Activated CD8-positive, alpha-beta memory T cell treated with anti-CD3 and anti-CD28 coated beads, Interleukin-2, amount 50 U/mL, for 4 hours (primary cell): ENCODE measurements at regions not wholly inside any gene's neighbourhood (a gene's known extent, or its start where the extent isn't known, plus 50 kb on each side); places are given as distances from the start of the nearest gene placed in this dataset.

Experiments used
- DNase-seq: peaks from one replicate; pipeline ENCODE4 v3.0.0-alpha.2; 2020

- DNase-seq: no peak
These were observed 174.9 kb upstream of the RPL38 start for GRCh38 chr17:74028354-74029116.

DNA sequence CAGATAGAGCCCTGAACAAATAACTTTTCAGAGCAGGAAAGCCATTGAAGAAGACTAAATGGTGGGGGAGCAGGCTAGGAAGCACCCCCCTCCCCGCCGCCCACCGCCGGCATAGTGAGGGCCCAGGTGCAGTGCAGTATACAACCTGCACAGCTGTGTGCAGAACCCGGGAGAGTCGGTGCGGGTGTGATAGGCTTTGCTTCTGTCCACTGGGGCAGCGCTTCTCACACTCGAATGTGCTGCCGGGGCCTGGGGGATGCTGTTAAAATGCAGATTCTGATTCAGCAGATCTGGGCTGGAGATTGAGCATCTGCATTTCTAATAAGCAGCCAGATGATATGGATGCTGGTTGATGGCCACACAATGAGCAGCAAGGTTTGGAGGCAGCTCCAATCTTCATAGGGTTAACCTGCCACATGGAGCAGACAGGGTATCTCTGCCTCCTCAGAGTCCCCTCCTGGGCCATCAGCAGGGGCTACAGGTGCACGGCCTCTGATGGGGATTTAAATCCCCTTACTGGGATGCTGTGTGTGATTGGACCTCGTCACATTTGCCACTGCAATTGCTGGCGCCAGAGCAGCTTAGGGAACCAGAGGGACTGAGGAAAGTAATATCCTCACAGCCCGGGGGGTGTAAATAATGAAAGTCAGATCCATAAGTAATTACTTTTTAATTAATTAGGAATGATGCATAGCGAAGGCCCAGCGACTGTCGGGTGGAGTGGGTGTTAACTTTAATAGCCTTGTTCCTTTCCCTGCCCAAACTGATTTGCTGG, 172.0 kb upstream of the RPL38 start:
- no peak for DNase-seq

GRCh38 chr17:74032222-74032621, 171.3 kb upstream of the RPL38 start:
- no peak for DNase-seq

DNA sequence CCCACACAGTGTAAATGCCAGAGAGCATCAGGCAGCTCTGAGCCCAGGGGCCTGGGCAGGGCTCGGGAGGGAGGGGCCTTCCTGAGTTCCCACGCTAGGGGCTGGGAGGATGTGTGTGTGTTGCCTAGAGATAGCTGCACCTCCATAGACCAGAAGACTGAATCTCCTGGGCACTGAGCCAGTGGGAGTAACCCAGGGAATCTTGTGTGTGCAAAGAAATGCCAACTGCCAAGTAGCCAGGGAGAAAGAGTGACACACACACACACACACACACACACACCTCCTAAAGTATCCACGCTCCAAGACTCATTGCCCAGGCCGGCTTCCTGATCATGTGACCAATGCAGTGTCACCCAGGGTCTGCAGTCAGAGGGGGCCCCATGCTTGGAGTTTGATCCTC, 166.2 kb upstream of the RPL38 start:
- DNase-seq: no peak

- DNase-seq: no peak
These were observed 163.2 kb upstream of the RPL38 start for GRCh38 chr17:74040291-74040690.

DNA sequence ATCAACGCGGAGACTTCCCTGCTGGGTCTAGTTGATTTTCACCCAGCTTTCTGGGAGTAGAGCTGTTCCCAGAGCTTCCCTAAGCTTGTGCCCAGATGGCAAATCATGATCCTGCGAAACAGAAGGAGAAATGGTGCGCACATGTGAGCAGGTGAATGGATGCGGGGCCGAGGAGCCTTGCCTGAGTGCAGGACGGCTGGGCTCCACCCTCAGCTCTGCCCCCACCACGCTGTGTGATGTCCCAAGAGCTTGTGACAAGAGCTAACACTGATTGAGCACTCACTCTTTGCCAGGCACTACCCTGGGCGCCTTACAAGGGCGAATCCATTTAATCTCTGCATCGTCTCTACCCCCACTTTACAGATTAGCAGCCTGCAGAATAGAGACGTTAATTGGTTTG, 162.7 kb upstream of the RPL38 start:
- no peak for DNase-seq

- no peak for DNase-seq
These were observed 161.4 kb upstream of the RPL38 start for GRCh38 chr17:74041869-74042640.

DNA sequence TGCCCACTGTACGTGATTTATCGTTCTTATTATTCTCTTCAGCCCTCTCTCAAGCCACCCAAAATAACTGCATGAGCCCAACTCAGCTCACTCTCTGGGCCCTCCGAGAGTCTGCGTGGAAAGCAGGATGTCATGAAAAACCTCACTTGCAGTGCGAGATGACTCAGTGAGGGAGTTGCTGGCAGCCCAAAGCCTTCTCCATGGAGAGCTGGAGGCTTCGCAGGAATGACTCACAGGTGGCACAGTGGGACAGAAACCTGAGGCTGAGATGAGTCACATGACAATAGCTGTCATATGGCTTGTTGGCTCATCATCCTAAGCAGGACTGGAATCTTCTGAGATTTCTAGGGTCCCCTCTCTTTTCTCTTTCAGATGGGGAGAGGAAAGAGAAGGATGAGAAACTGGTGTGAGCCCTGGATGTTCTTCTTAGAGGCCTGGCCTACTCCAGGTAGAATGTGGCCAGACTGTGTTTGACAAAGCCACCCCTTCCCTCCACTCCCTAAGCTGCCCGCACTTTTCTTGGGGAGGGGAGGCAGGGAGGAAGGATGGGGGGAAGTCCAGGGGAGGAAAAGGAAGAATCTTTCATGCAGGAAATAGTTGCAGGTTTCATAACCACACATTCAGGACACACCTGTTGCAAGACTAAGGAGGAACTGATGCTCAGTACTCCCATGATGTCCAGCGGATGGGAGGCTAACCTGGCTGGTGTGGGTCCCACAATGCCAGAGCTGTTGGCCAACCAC, 160.6 kb upstream of the RPL38 start:
- DNase-seq: no peak

DNA sequence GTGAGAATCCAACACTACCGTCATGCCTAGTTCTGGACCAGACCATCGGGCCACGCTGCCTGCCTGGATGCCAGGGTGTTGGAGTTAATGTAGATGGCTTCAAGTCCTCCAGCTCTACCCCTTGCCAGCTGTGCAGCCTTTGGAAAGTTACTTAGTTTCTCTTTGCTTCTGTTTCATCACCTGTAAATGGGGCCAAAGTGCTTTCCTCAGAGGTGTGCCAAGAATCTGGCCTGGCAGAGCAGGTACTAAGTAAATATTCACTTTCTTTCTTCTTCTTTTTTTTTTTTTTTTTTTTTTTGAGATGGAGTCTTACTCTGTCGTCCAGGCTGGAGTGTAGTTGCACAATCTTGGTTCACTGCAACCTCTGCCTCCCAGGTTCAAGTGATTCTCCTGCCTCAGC, 159.5 kb upstream of the RPL38 start:
- no peak for DNase-seq

DNA sequence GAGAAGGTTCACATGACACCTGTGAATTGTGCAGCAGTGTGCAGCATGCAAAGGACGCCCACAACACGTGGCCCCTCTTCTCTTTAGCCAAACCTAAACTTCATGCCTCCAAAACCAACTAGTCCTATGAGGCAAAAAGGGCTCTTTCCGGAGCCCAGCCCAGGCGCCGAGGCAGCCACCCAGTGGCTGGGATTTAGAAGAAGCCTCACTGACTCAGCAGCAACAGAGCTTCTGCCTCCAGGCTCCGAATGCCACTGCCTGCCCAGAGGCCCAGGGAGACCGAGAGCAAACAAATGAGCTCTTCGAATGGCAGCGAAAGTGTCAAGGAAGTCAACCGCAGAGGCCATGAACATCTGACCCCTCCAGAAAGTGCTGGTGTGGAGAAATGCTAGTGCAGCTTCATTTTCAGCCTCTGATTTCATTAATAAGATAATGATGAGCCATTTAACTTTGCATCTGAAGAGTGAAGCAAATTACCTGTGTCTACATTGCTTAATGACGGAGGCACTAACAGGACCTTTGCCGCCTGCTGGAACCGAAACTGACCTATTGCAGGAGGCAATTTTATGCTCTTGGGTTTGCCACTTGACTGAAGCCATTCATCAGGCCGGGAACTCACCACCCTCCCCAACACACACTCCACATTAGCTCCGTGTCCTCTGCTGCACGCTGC, 157.7 kb upstream of the RPL38 start:
- DNase-seq: no peak

- DNase-seq: no peak
These were observed 154.1 kb upstream of the RPL38 start for GRCh38 chr17:74049167-74049966.

- no peak for DNase-seq
These were observed 153.5 kb upstream of the RPL38 start for GRCh38 chr17:74049967-74050458.

DNA sequence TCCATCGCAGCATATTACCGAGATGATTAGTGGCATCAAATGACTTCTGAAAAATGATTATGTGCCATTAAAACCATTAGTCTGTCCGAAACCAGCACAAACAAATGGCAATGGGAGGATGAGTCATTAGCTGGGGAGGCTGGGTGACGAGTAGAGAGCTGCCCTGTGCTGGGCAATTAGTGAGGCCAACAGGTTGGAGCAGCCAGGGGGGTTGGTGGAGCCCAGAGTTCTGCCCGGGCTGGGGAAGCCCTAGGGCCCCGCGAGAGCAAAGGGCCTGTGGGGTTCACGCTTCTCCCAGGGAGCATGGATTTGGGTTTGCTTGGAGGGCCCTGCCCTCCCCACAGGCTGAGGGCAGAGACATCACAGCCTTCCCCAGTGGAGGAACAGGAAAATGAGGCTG, 152.1 kb upstream of the RPL38 start:
- no peak for DNase-seq

DNA sequence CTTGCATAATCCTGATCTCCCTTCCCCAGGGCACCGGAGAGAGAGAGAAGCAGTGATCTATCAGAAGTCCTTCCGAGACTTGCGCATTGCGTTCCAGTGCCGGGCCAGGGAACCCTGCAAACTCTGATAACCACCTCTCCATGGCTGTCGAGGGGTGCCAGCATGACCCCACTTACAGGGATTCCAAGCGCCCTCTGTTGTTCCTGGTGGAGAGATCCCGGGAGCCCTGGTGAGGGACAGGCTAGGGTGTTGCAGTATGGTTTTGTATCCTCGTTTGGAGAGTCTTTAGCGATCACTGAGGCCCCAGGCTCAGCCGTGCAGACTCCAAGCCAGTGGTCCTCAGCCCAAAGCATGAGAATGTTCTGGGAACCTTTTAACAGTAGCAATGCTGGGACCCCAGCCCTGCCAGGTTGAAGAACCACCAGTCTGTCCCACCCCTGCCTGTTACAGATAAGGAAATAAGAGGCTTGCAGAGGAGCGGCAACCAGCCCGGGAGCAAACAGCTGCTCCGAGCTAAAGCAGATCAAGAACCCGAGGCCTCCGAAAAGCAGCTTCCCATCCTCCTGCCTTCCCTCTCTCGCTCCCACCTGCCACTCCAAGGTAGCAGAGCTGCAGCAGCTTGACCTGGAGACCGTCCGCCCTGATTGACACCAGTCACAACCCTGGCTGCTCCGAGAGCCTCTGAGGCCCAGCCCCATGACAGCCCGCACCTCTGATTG, 150.3 kb upstream of the RPL38 start:
- DNase-seq: no peak

- no peak for DNase-seq
These were observed 149.8 kb upstream of the RPL38 start for GRCh38 chr17:74053712-74054078.

GRCh38 chr17:74054249-74054648, 149.2 kb upstream of the RPL38 start:
- DNase-seq: no peak

GRCh38 chr17:74055508-74056160, 147.8 kb upstream of the RPL38 start:
- no peak for DNase-seq

GRCh38 chr17:74059479-74060240, 143.8 kb upstream of the RPL38 start:
- DNase-seq: no peak

- DNase-seq: no peak
These were observed 141.7 kb upstream of the RPL38 start for GRCh38 chr17:74061758-74062157.
